Heart right ventricle (tissue), 16 donors: ENCODE measurements at regions not wholly inside any gene's neighbourhood (a gene's known extent, or its start where the extent isn't known, plus 50 kb on each side); places are given as distances from the start of the nearest gene placed in this dataset.

Experiments used
- ATAC-seq, 8 donors: fragments of 200-7000 bp; cut with Tn5 transposase; one replicate each; pipeline ENCODE4 v1.9.1; 2020; ENCODE audit warnings: mild to moderate bottlenecking in 8 of 8, moderate library complexity in 8 of 8, moderate number of reproducible peaks in 1 of 8
- DNase-seq, 2 donors: peaks; one replicate each; pipeline ENCODE4 v3.0.0-alpha.2; 2020
- H3K27ac ChIP-seq, 10 donors: fragments of 200-600 bp; sonication (generic) in 2 of 10; one replicate each; pipeline versions ENCODE4 v1.5.0 to v1.8.0; 2020 to 2022; ENCODE audit warnings: mild to moderate bottlenecking in 3 of 10
- H3K27me3 ChIP-seq, 7 donors: fragments of 200-600 bp; one replicate each; pipeline ENCODE4 v1.8.0; 2021 to 2022; ENCODE audit warnings: mild to moderate bottlenecking in 2 of 7
- H3K36me3 ChIP-seq, 9 donors: fragments of 200-600 bp; sonication (generic) in 1 of 9; one replicate each; pipeline versions ENCODE4 v1.5.0 to v1.8.0; 2020 to 2022; ENCODE audit warnings: mild to moderate bottlenecking in 2 of 9
- H3K4me1 ChIP-seq, 9 donors: fragments of 200-600 bp; sonication (generic) in 1 of 9; one replicate each; pipeline versions ENCODE4 v1.5.0 to v1.8.0; 2020 to 2022; ENCODE audit warnings: mild to moderate bottlenecking in 4 of 9
- H3K4me3 ChIP-seq, 10 donors: fragments of 200-600 bp; sonication (generic) in 2 of 10; one replicate each; pipeline versions ENCODE4 v1.5.0 to v1.8.0; 2020 to 2022; ENCODE audit warnings: mild to moderate bottlenecking in 7 of 10, moderate library complexity in 2 of 10
- H3K9me3 ChIP-seq, 11 donors: fragments of 200-600 bp in 10 of 11; sonication (generic) in 2 of 11; one replicate each; pipeline versions ENCODE4 v1.5.0 to v1.8.0; 2013 to 2022; ENCODE audit warnings: mild to moderate bottlenecking in 2 of 11, control low read depth in 1 of 11, moderate library complexity in 1 of 11
- WGBS, 2 donors: extraction: QIAGEN DNeasy Blood & Tissue Kit; methylation state at CpG; one replicate each; pipeline ENCODE4 v1.1.7; 2013; ENCODE audit warnings: inconsistent platforms in 1 of 2; 5-methylcytosine and 5-hydroxymethylcytosine counted together
- intact Hi-C, 10 donors: fragments of 100-400 bp; cut with DNase I; formaldehyde crosslinking; loops; one replicate each; pipeline versions ENCODE4 v1.11.1 to v1.14.2; 2022
- TF ChIP-seq, protein P1 (sequence below), 9 donors: fragments of 200-600 bp; sonication (generic) in 2 of 9; IDR thresholded peaks; one replicate each; pipeline versions ENCODE4 v1.5.0 to v1.8.0; 2021 to 2022; ENCODE audit warnings: antibody characterized with exemption in 9 of 9, mild to moderate bottlenecking in 5 of 9, moderate library complexity in 1 of 9
- donor health status: Arrhythmogenic right ventricular cardiomyopathy.
- donor health status: ischemic (EF 13 %, LVEDD 7.1; RV severe dilation, severe dysfunction).
- donor health status: healthy with polysubstance abuse.
- donor health status: DM: no; HTN: yes; CAD: no.
- donor health status: DM: no; HTN: no; CAD: no.
- donor health status: ischemic (EF 25% LVEDD 6.9; RV normal size, moderate dysfunction).
- donor health status: ischemic (EF 25% LVEDD 5.7; RV mildly dilated, moderate dysfunction).
- donor health status: healthy.
- donor health status: DM: yes; HTN: yes; CAD: no.
- donor health status: Ischemic cardiomyopathy.
- donor health status: ischemic (EF 35%, LVEDD 5.7; RV mildly dilated, moderate dysfunction).
- donor health status: nonischemic (EF 11% LVEDD 7.7; RV severe dilation, severe dysfunction).
- donor health status: DM: yes; HTN: yes; CAD: no.
- donor health status: PGD.
- donor health status: ischemic (EF 29% LVEDD 5.4; RV normal size, mild dysfunction).
- donor health status: nonischemic (EF 23%, LVEDD 6.1; RV moderate dilation, normal function).

DNA sequence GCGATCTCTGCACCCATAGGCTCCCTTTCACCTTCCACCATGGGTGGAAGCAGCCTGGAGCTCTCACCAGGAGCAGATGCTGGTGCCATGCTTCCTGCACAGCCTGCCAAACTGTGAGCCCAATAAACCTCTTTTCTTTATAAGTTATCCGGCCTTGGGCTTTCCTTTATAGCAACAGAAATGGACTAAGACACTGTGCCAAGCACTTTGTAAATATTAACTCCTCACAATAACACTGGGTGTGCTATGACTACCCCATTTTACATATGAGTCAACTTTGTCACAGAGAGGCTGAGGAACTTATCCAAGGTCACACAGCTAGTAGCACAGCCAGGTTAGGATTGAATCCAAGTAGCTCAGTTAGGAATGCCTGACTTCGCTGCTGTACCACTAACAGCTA is 79.7 kb upstream of the KCNMA1 start:
- ATAC-seq = no peak
- Histone ChIP-seq H3K27ac (no peak overlapping the region), H3K9me3 (no peaks in the 10 kb centered on the region), H3K27me3 (peaks cover 0 to 42% (median 20%) of the 10 kb centered on the region in 7 donors), H3K4me1 (no peaks in the 10 kb centered on the region), H3K4me3 (no peak overlapping the region), H3K36me3 (no peaks in the 10 kb centered on the region)
- intact Hi-C loops = loop anchor here in 3 of 10 donors (10.0 kb wide), 1 partner anchor 553 kb away; no protein-coding TSS in a partner anchor
- TF ChIP-seq, protein P1, sequence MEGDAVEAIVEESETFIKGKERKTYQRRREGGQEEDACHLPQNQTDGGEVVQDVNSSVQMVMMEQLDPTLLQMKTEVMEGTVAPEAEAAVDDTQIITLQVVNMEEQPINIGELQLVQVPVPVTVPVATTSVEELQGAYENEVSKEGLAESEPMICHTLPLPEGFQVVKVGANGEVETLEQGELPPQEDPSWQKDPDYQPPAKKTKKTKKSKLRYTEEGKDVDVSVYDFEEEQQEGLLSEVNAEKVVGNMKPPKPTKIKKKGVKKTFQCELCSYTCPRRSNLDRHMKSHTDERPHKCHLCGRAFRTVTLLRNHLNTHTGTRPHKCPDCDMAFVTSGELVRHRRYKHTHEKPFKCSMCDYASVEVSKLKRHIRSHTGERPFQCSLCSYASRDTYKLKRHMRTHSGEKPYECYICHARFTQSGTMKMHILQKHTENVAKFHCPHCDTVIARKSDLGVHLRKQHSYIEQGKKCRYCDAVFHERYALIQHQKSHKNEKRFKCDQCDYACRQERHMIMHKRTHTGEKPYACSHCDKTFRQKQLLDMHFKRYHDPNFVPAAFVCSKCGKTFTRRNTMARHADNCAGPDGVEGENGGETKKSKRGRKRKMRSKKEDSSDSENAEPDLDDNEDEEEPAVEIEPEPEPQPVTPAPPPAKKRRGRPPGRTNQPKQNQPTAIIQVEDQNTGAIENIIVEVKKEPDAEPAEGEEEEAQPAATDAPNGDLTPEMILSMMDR (IDR thresholded peaks at IDR 0.05) = no peak
- WGBS, 2 donors = 77 to 80% methylated on average over 3 of the region's 3 CpGs
- no peak for DNase-seq

DNA sequence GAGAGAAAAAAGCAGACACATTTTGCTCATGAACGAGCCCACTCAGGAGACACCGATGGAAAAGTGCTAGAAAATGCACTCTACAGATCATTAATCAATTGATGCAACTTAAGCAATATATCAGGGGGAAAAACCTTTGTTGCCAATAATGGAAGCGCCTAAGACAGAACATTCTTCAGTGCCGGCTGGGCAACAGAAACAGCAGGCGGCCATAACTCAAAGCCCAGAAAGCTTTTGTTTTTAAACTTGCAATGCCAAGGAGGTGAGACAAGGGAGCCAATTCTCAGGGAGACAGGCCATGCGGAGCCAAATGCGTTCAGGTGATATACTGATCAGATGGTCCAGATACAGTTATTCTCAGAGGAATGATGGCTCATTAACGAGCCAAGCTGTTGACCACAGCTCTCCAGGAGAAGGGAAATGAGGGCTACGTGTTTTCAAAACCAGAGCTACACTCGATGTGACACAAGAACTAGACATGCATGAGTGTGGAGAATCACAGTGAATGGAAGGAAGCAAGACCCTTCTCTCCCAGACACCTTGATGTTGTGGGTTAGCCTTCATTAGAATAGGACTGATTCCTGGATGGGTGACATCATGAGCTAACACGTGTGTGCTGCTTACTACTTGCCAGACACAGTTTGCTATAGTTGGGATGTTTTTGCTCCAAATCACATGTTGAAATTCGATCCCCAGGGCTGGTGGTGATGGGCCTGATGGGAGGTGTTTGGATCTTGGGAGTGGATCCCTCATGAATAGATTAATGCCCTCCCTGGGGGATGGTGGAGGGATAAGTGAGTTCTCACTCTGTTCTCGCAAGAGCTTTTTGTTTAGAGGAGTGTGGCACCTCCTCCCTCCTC is 79.1 kb upstream of the KCNMA1 start:
- Histone ChIP-seq H3K4me1 (no peaks in the 10 kb centered on the region), H3K9me3 (no peaks in the 10 kb centered on the region), H3K27ac (no peak overlapping the region), H3K27me3 (peaks cover 0 to 49% (median 26%) of the 10 kb centered on the region in 7 donors), H3K36me3 (no peaks in the 10 kb centered on the region), H3K4me3 (no peak overlapping the region)
- no peak for ATAC-seq
- TF ChIP-seq, protein P1 (IDR thresholded peaks at IDR 0.05) = no peak
- intact Hi-C loops = loop anchor here in 3 of 10 donors (10.0 kb wide), 1 partner anchor 552 kb away; no protein-coding TSS in a partner anchor
- WGBS, 2 donors = 76% methylated on average over 13 of the region's 13 CpGs
- DNase-seq = no peak

GRCh38 chr10:77715536-77715935 is 77.9 kb upstream of the KCNMA1 start:
- no peak overlapping the region for H3K27ac ChIP-seq
- TF ChIP-seq, protein P1 (IDR thresholded peaks at IDR 0.05) = no peak
- peaks cover 0 to 8% (median 5%) of the 10 kb centered on the region in 9 donors for H3K4me1 ChIP-seq
- no peak overlapping the region for H3K4me3 ChIP-seq
- H3K36me3 ChIP-seq = no peaks in the 10 kb centered on the region
- no peak for ATAC-seq
- intact Hi-C loops = loop anchor here in 3 of 10 donors (10.0 kb wide), 1 partner anchor 551 kb away; no protein-coding TSS in a partner anchor
- 94% methylated on average over 1 of the region's 1 CpG for WGBS, 2 donors
- H3K9me3 ChIP-seq = no peaks in the 10 kb centered on the region
- H3K27me3 ChIP-seq = peaks cover 0 to 60% (median 36%) of the 10 kb centered on the region in 7 donors
- DNase-seq = no peak

DNA sequence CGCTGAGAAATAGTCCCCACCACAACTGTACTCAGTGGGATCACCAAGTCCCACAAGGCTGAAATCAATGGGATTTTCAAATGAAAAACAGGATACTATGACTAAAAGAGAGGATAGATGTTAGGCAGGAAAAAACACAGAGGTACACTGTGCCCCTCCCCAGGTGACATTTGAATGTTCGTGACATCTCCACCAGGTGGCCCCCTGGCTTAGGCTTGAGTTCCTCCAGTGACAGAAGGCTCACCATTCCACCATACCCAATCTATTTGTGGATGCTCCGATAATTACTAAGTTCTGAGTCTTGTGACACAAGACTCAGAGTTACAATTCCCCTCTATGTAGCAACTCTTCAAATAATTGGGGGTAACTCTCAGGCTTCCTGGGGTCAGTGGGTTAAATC is 77.5 kb upstream of the KCNMA1 start:
- ATAC-seq = no peak
- Histone ChIP-seq H3K36me3 (no peaks in the 10 kb centered on the region), H3K9me3 (no peaks in the 10 kb centered on the region), H3K4me1 (peaks cover 0 to 9% (median 5%) of the 10 kb centered on the region in 9 donors), H3K27me3 (peaks cover 0 to 65% (median 40%) of the 10 kb centered on the region in 7 donors), H3K27ac (no peak overlapping the region), H3K4me3 (no peak overlapping the region)
- DNase-seq = no peak
- intact Hi-C loops = loop anchor here in 3 of 10 donors (10.0 kb wide), 1 partner anchor 550 kb away; no protein-coding TSS in a partner anchor
- TF ChIP-seq, protein P1 (IDR thresholded peaks at IDR 0.05) = no peak
- 65 to 74% methylated on average over 3 of the region's 3 CpGs for WGBS, 2 donors
